H1 (cell line): ENCODE measurements at regions not wholly inside any gene's neighbourhood (a gene's known extent, or its start where the extent isn't known, plus 50 kb on each side); places are given as distances from the start of the nearest gene placed in this dataset.

ENCODE experiments used
- RBBP5 ChIP-seq: IDR thresholded peaks from 2 replicates; pipeline ENCODE4 v1.7.1; 2012; ENCODE audit warnings: low read depth, mild to moderate bottlenecking, inconsistent platforms, low read length, moderate library complexity, borderline replicate concordance
- RNF2 ChIP-seq: fragments of 200-900, 300-1000 bp; sonication (generic); IDR thresholded peaks from 2 replicates; pipeline ENCODE4 v1.7.1; 2016; ENCODE audit warnings: borderline replicate concordance, low read depth, mild to moderate bottlenecking, antibody characterized with exemption, low read length; ENCODE audit not compliant: poor library complexity, severe bottlenecking; ENCODE audit errors: missing control alignments
- SIN3A ChIP-seq, 2 experiments: IDR thresholded peaks in 1 of 2; conservative IDR thresholded peaks in 1 of 2; 2 replicates each; pipeline ENCODE4 v1.6.1; 2011 to 2012; ENCODE audit warnings: low read length in 2 of 2, improper control_type of control experiment in 1 of 2, low read depth in 1 of 2, mild to moderate bottlenecking in 1 of 2
- TF ChIP-seq, protein P1 (sequence below): fragments of 300-600 bp; sonication (generic); IDR thresholded peaks from 2 replicates; pipeline ENCODE4 v1.7.1; 2012; ENCODE audit warnings: low read length, moderate library complexity, mild to moderate bottlenecking, inconsistent platforms; ENCODE audit not compliant: insufficient replicate concordance

DNA sequence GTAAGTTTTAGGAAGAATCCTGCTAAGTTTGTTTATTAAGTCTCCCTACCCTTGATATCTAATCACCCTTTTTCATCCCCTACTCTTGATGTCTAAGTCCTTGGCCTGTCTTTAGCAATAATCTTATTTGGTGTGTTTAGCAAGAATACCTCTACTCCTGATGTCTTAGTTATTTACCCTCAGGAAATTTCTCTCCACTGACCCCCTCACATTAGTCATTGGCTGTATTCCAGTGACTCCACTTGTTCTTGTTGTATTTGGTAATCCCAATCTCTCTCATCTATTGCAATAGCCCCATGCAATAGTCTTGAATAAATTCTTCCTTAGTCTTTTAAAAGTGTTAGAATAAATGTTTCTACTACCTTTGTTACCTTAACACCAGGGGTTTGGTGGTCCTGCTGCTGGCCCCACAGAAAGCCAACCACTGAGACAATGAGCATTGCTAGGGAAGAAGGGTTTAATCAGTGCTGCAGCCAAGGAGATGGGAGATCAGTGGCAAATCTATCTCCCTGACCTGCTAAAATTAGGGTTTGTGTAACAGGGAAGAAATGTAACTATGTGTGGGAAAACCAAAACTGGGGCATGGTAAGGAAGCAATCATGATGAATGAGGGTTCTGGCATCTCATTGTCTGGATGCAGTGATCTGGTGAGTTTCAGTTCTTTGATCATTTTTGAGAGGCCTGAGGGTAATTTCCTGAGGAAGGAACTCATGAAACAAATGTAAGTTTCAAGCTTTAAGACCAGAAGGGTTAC is 236.4 kb upstream of the DAB2 start (continued):
- TF ChIP-seq, protein P1, sequence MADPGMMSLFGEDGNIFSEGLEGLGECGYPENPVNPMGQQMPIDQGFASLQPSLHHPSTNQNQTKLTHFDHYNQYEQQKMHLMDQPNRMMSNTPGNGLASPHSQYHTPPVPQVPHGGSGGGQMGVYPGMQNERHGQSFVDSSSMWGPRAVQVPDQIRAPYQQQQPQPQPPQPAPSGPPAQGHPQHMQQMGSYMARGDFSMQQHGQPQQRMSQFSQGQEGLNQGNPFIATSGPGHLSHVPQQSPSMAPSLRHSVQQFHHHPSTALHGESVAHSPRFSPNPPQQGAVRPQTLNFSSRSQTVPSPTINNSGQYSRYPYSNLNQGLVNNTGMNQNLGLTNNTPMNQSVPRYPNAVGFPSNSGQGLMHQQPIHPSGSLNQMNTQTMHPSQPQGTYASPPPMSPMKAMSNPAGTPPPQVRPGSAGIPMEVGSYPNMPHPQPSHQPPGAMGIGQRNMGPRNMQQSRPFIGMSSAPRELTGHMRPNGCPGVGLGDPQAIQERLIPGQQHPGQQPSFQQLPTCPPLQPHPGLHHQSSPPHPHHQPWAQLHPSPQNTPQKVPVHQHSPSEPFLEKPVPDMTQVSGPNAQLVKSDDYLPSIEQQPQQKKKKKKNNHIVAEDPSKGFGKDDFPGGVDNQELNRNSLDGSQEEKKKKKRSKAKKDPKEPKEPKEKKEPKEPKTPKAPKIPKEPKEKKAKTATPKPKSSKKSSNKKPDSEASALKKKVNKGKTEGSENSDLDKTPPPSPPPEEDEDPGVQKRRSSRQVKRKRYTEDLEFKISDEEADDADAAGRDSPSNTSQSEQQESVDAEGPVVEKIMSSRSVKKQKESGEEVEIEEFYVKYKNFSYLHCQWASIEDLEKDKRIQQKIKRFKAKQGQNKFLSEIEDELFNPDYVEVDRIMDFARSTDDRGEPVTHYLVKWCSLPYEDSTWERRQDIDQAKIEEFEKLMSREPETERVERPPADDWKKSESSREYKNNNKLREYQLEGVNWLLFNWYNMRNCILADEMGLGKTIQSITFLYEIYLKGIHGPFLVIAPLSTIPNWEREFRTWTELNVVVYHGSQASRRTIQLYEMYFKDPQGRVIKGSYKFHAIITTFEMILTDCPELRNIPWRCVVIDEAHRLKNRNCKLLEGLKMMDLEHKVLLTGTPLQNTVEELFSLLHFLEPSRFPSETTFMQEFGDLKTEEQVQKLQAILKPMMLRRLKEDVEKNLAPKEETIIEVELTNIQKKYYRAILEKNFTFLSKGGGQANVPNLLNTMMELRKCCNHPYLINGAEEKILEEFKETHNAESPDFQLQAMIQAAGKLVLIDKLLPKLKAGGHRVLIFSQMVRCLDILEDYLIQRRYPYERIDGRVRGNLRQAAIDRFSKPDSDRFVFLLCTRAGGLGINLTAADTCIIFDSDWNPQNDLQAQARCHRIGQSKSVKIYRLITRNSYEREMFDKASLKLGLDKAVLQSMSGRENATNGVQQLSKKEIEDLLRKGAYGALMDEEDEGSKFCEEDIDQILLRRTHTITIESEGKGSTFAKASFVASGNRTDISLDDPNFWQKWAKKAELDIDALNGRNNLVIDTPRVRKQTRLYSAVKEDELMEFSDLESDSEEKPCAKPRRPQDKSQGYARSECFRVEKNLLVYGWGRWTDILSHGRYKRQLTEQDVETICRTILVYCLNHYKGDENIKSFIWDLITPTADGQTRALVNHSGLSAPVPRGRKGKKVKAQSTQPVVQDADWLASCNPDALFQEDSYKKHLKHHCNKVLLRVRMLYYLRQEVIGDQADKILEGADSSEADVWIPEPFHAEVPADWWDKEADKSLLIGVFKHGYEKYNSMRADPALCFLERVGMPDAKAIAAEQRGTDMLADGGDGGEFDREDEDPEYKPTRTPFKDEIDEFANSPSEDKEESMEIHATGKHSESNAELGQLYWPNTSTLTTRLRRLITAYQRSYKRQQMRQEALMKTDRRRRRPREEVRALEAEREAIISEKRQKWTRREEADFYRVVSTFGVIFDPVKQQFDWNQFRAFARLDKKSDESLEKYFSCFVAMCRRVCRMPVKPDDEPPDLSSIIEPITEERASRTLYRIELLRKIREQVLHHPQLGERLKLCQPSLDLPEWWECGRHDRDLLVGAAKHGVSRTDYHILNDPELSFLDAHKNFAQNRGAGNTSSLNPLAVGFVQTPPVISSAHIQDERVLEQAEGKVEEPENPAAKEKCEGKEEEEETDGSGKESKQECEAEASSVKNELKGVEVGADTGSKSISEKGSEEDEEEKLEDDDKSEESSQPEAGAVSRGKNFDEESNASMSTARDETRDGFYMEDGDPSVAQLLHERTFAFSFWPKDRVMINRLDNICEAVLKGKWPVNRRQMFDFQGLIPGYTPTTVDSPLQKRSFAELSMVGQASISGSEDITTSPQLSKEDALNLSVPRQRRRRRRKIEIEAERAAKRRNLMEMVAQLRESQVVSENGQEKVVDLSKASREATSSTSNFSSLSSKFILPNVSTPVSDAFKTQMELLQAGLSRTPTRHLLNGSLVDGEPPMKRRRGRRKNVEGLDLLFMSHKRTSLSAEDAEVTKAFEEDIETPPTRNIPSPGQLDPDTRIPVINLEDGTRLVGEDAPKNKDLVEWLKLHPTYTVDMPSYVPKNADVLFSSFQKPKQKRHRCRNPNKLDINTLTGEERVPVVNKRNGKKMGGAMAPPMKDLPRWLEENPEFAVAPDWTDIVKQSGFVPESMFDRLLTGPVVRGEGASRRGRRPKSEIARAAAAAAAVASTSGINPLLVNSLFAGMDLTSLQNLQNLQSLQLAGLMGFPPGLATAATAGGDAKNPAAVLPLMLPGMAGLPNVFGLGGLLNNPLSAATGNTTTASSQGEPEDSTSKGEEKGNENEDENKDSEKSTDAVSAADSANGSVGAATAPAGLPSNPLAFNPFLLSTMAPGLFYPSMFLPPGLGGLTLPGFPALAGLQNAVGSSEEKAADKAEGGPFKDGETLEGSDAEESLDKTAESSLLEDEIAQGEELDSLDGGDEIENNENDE: no peak
- TF ChIP-seq SIN3A (conservative IDR thresholded peaks at IDR 0.05 in 1 of 2, IDR thresholded peaks at IDR 0.05 in 1 of 2; ENCODE audit: low read depth in 1 of 2, low read length in 2 of 2): no peak
- TF ChIP-seq RBBP5: no peak
- no peak for TF ChIP-seq RNF2
- TF ChIP-seq, all 59 proteins: peak for 0
